Endothelial cell of umbilical vein (primary cell): ENCODE measurements at regions not wholly inside any gene's neighbourhood (a gene's known extent, or its start where the extent isn't known, plus 50 kb on each side); places are given as distances from the start of the nearest gene placed in this dataset.

Source experiments
- POLR2AphosphoS5 ChIP-seq: IDR thresholded peaks from 2 replicates; pipeline ENCODE4 v1.6.1; 2012; ENCODE audit warnings: low read depth, mild to moderate bottlenecking, control low read depth, low read length, moderate library complexity; ENCODE audit not compliant: insufficient read depth
- TF ChIP-seq, protein P1 (sequence below), 2 donors: IDR thresholded peaks; 1 replicate in 1 of 2; 2 replicates in 1 of 2; pipeline ENCODE4 v1.5.1; 2011; ENCODE audit warnings: low read length in 2 of 2, mild to moderate bottlenecking in 2 of 2, moderate library complexity in 2 of 2, control low read depth in 1 of 2, inconsistent platforms in 1 of 2, low read depth in 1 of 2; ENCODE audit not compliant: insufficient read depth in 1 of 2; ENCODE audit errors: extremely low read depth in 1 of 2

GRCh38 chr3:159828542-159828943 lies 160.1 kb upstream of the IL12A start:
- TF ChIP-seq, protein P1, sequence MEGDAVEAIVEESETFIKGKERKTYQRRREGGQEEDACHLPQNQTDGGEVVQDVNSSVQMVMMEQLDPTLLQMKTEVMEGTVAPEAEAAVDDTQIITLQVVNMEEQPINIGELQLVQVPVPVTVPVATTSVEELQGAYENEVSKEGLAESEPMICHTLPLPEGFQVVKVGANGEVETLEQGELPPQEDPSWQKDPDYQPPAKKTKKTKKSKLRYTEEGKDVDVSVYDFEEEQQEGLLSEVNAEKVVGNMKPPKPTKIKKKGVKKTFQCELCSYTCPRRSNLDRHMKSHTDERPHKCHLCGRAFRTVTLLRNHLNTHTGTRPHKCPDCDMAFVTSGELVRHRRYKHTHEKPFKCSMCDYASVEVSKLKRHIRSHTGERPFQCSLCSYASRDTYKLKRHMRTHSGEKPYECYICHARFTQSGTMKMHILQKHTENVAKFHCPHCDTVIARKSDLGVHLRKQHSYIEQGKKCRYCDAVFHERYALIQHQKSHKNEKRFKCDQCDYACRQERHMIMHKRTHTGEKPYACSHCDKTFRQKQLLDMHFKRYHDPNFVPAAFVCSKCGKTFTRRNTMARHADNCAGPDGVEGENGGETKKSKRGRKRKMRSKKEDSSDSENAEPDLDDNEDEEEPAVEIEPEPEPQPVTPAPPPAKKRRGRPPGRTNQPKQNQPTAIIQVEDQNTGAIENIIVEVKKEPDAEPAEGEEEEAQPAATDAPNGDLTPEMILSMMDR (IDR thresholded peaks at IDR 0.05; ENCODE audit: extremely low read depth in 1 of 2, insufficient read depth in 1 of 2, low read depth in 1 of 2, low read length in 2 of 2): peak; percentile 28 to 42
- no peak for TF ChIP-seq POLR2AphosphoS5
